H9 (cell line): ENCODE measurements at regions not wholly inside any gene's neighbourhood (a gene's known extent, or its start where the extent isn't known, plus 50 kb on each side); places are given as distances from the start of the nearest gene placed in this dataset.

Source experiments
- DNase-seq: peaks from one replicate; pipeline ENCODE4 v3.0.0-alpha.2; 2017
- H2AFZ ChIP-seq: one replicate; pipeline ENCODE4 v1.6.1; 2013; ENCODE audit warnings: mild to moderate bottlenecking, low read length, control low read depth, moderate library complexity
- H2AK5ac ChIP-seq: 2 replicates; pipeline ENCODE4 v1.6.1; 2013; ENCODE audit warnings: low read length, control low read depth, mixed read lengths; ENCODE audit not compliant: insufficient read length
- H2BK120ac ChIP-seq: one replicate; pipeline ENCODE4 v1.6.1; 2013; ENCODE audit warnings: low read depth, mild to moderate bottlenecking, low read length, control low read depth, inconsistent platforms; ENCODE audit not compliant: poor library complexity, severe bottlenecking
- H2BK12ac ChIP-seq: 2 replicates; pipeline ENCODE4 v1.6.1; 2013; ENCODE audit warnings: low read length, control low read depth, mixed read lengths, low read depth; ENCODE audit not compliant: insufficient read length
- H2BK15ac ChIP-seq: 2 replicates; pipeline ENCODE4 v1.6.1; 2013; ENCODE audit warnings: low read depth, low read length, control low read depth
- H2BK20ac ChIP-seq: one replicate; pipeline ENCODE4 v1.6.1; 2013; ENCODE audit warnings: low read depth, mild to moderate bottlenecking, low read length, control low read depth, inconsistent platforms; ENCODE audit not compliant: poor library complexity, severe bottlenecking
- H2BK5ac ChIP-seq: 2 replicates; pipeline ENCODE4 v1.6.1; 2013; ENCODE audit warnings: low read length, control low read depth, mixed read lengths; ENCODE audit not compliant: insufficient read length
- H3K14ac ChIP-seq: 2 replicates; pipeline ENCODE4 v1.6.1; 2013; ENCODE audit warnings: low read length, control low read depth; ENCODE audit not compliant: insufficient read depth
- H3K18ac ChIP-seq: 2 replicates; pipeline ENCODE4 v1.6.1; 2013; ENCODE audit warnings: low read depth, mild to moderate bottlenecking, mixed read lengths, low read length, control low read depth; ENCODE audit not compliant: insufficient read length
- H3K23ac ChIP-seq: 2 replicates; pipeline ENCODE4 v1.6.1; 2013; ENCODE audit warnings: low read length, control low read depth, mixed read lengths, low read depth; ENCODE audit not compliant: insufficient read length
- H3K23me2 ChIP-seq: 2 replicates; pipeline ENCODE4 v1.6.1; 2013; ENCODE audit warnings: low read depth, mild to moderate bottlenecking, mixed read lengths, low read length, control low read depth; ENCODE audit not compliant: insufficient read length, poor library complexity, severe bottlenecking
- H3K27ac ChIP-seq: 2 replicates; pipeline ENCODE4 v1.5.1; 2013; ENCODE audit warnings: low read length, control low read depth, mixed read lengths, low read depth; ENCODE audit not compliant: insufficient read length
- H3K27me3 ChIP-seq: 2 replicates; pipeline ENCODE4 v1.6.1; 2013; ENCODE audit warnings: low read length, control low read depth, inconsistent platforms; ENCODE audit not compliant: insufficient read depth
- H3K4ac ChIP-seq: 2 replicates; pipeline ENCODE4 v1.6.1; 2013; ENCODE audit warnings: low read depth, mild to moderate bottlenecking, control low read depth, inconsistent platforms, low read length, moderate library complexity
- H3K4me1 ChIP-seq: 2 replicates; pipeline ENCODE4 v1.6.1; 2013; ENCODE audit warnings: low read length, control low read depth, inconsistent platforms; ENCODE audit not compliant: insufficient read depth
- H3K4me2 ChIP-seq: 2 replicates; pipeline ENCODE4 v1.6.1; 2013; ENCODE audit warnings: low read length, control low read depth, mixed read lengths; ENCODE audit not compliant: insufficient read length, insufficient read depth
- H3K56ac ChIP-seq: 2 replicates; pipeline ENCODE4 v1.6.1; 2013; ENCODE audit warnings: low read depth, mild to moderate bottlenecking, mixed read lengths, low read length, control low read depth; ENCODE audit not compliant: insufficient read length
- H3K79me1 ChIP-seq: 2 replicates; pipeline ENCODE4 v1.6.1; 2013; ENCODE audit warnings: low read depth, mild to moderate bottlenecking, moderate library complexity, low read length, control low read depth, inconsistent platforms; ENCODE audit not compliant: insufficient read depth, poor library complexity, severe bottlenecking
- H3K79me2 ChIP-seq: 2 replicates; pipeline ENCODE4 v1.6.1; 2013; ENCODE audit warnings: low read length, control low read depth, inconsistent platforms; ENCODE audit not compliant: insufficient read depth
- H3K9ac ChIP-seq: 2 replicates; pipeline ENCODE4 v1.6.1; 2013; ENCODE audit warnings: low read length, control low read depth, mixed read lengths; ENCODE audit not compliant: insufficient read length; ENCODE audit errors: extremely low read depth
- H3K9me3 ChIP-seq: one replicate; pipeline ENCODE4 v1.6.1; 2013; ENCODE audit warnings: low read depth, low read length, inconsistent platforms; ENCODE audit not compliant: control insufficient read depth
- H3T11ph ChIP-seq: one replicate; pipeline ENCODE4 v1.6.1; 2013; ENCODE audit warnings: mild to moderate bottlenecking, low read length, control low read depth, inconsistent platforms
- H4K20me1 ChIP-seq: one replicate; pipeline ENCODE4 v1.6.1; 2013; ENCODE audit not compliant: control insufficient read depth, insufficient read length, insufficient read depth
- H4K5ac ChIP-seq: 2 replicates; pipeline ENCODE4 v1.6.1; 2013; ENCODE audit warnings: low read depth, mild to moderate bottlenecking, mixed read lengths, low read length, control low read depth; ENCODE audit not compliant: insufficient read length
- H4K8ac ChIP-seq: replicated peaks from 2 replicates; pipeline ENCODE4 v1.6.1; 2013; ENCODE audit warnings: low read length, control low read depth, mixed read lengths, low read depth; ENCODE audit not compliant: insufficient read length
- H4K91ac ChIP-seq: 2 replicates; pipeline ENCODE4 v1.6.1; 2013; ENCODE audit warnings: low read depth, mild to moderate bottlenecking, moderate library complexity, mixed read lengths, low read length, control low read depth; ENCODE audit not compliant: insufficient read length
- H3K27ac Mint-ChIP-seq, 3 experiments: 2 replicates in 2 of 3; 3 replicates in 1 of 3; pipeline ENCODE4 v1.8.0; 2020 to 2021; ENCODE audit warnings: mixed read lengths in 3 of 3, mild to moderate bottlenecking in 1 of 3, moderate library complexity in 1 of 3
- H3K27me3 Mint-ChIP-seq: 2 replicates; pipeline ENCODE4 v1.8.0; 2021; ENCODE audit warnings: low read depth, mild to moderate bottlenecking, moderate library complexity, mixed read lengths
- H3K36me3 Mint-ChIP-seq, 3 experiments: 2 replicates in 2 of 3; 3 replicates in 1 of 3; pipeline ENCODE4 v1.8.0; 2020 to 2021; ENCODE audit warnings: low read depth in 3 of 3, mixed read lengths in 3 of 3; ENCODE audit not compliant: insufficient read depth in 1 of 3
- H3K4me1 Mint-ChIP-seq, 2 experiments: 2 replicates each; pipeline ENCODE4 v1.8.0; 2020; ENCODE audit warnings: mixed read lengths in 2 of 2
- H3K4me3 Mint-ChIP-seq, 2 experiments: 2 replicates in 1 of 2; 3 replicates in 1 of 2; pipeline ENCODE4 v1.8.0; 2020 to 2021; ENCODE audit warnings: mild to moderate bottlenecking in 2 of 2, mixed read lengths in 2 of 2, moderate library complexity in 1 of 2
- H3K9me3 Mint-ChIP-seq, 2 experiments: 2 replicates in 1 of 2; 3 replicates in 1 of 2; pipeline ENCODE4 v1.8.0; 2020; ENCODE audit warnings: mild to moderate bottlenecking in 2 of 2, mixed read lengths in 2 of 2, moderate library complexity in 1 of 2
- WGBS: extraction: QIAGEN DNeasy Blood & Tissue Kit; methylation state at CpG from one replicate; pipeline ENCODE4 v1.1.7; 2013; ENCODE audit warnings: missing lambda C conversion rate, low lambda C conversion rate, mixed read lengths; ENCODE audit not compliant: insufficient read length; ENCODE audit errors: extremely low coverage; 5-methylcytosine and 5-hydroxymethylcytosine counted together
- TF ChIP-seq, protein P1 (sequence below): fragments of 200-600 bp; sonication (generic); conservative IDR thresholded peaks from 3 replicates; pipeline ENCODE4 v1.8.0; 2021; ENCODE audit warnings: antibody characterized with exemption, mild to moderate bottlenecking

DNA sequence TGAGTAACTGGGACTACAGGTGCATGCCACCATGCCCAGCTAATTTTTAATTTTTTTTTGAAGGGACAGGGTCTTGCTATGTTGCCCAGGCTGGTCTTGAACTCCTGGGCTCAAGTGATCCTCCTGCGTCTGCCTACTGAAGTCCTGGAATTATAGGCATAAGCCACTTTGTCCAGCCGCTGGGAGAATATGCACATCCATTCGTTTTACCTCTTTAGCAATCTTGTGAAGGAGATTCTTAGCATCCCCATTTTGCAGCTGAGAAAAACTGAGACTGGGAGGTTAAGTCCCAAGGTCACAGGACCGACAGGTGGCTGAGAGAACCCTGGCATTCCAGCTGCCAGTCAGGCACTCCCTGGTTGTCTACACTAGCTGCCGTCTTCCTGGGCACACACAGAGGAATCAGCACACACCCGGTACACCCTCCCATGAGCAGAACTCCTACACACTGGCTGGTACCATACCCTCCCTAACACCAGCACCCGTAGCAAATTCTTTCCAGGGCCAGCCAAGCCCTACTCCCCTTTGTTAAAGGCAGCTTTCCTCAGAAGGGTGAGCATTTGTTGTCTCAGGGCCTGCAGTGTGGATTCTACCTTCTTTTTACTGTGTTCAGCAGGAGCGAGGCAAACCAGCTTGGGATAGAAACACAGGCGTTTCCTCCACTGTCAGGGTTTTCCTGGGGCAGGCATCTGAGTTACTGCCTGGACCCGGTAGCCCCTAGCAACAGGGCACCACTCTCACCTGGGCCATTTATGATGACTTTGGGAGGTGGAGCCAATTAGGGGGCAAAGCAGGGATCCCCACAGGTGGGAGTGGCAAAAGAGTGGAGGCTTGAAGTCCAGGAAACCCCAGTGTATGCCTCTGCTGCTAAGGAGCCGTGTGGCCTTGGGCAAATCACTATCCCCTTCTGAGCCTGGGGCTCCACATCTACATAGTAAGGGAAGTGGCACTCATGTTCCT is 70.2 kb downstream of the IRF2BPL start:
- no peak overlapping the region for H3K23ac ChIP-seq
- H4K91ac ChIP-seq, result no peak overlapping the region
- H3K27me3 Mint-ChIP-seq, result no peaks in the 10 kb centered on the region
- no peak overlapping the region for H3K4me2 ChIP-seq
- H3K18ac ChIP-seq, result peak overlapping the region; percentile 10
- TF ChIP-seq, protein P1, sequence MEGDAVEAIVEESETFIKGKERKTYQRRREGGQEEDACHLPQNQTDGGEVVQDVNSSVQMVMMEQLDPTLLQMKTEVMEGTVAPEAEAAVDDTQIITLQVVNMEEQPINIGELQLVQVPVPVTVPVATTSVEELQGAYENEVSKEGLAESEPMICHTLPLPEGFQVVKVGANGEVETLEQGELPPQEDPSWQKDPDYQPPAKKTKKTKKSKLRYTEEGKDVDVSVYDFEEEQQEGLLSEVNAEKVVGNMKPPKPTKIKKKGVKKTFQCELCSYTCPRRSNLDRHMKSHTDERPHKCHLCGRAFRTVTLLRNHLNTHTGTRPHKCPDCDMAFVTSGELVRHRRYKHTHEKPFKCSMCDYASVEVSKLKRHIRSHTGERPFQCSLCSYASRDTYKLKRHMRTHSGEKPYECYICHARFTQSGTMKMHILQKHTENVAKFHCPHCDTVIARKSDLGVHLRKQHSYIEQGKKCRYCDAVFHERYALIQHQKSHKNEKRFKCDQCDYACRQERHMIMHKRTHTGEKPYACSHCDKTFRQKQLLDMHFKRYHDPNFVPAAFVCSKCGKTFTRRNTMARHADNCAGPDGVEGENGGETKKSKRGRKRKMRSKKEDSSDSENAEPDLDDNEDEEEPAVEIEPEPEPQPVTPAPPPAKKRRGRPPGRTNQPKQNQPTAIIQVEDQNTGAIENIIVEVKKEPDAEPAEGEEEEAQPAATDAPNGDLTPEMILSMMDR, result no peak
- no peaks in the 10 kb centered on the region; a peak in 1 of 7 replicates for H3K36me3 Mint-ChIP-seq
- H3K4me1 ChIP-seq, result peaks cover 21% of the 10 kb centered on the region; the same call in 1 of the 2 replicates
- peak overlapping the region in 1 of 2 experiments; percentile 20; a peak in 2 of 5 replicates for H3K4me3 Mint-ChIP-seq
- WGBS, result no CpG with 5 or more reads among the region's 11 CpGs
- no peak overlapping the region for H2BK12ac ChIP-seq
- no peak overlapping the region for H4K5ac ChIP-seq
- no peaks in the 10 kb centered on the region for H3K9me3 ChIP-seq
- H2BK20ac ChIP-seq, result no peak overlapping the region
- DNase-seq, result no peak
- H3K56ac ChIP-seq, result no peak overlapping the region
- H3K27ac ChIP-seq, result no peak overlapping the region
- no peak overlapping the region for H3K4ac ChIP-seq
- H3K27me3 ChIP-seq, result no peaks in the 10 kb centered on the region
- no peaks in the 10 kb centered on the region for H3K79me2 ChIP-seq
- no peaks in the 10 kb centered on the region for H4K20me1 ChIP-seq
- no peak overlapping the region for H2BK15ac ChIP-seq
- no peak overlapping the region for H3K9ac ChIP-seq
- no peaks in the 10 kb centered on the region; a peak in 1 of 5 replicates for H3K9me3 Mint-ChIP-seq
- no peak overlapping the region for H2BK5ac ChIP-seq
- no peak overlapping the region for H3T11ph ChIP-seq
- no peaks in the 10 kb centered on the region for H3K79me1 ChIP-seq
- H2AFZ ChIP-seq, result no peak overlapping the region
- peaks cover 8% of the 10 kb centered on the region for H3K23me2 ChIP-seq
- no peak overlapping the region for H3K14ac ChIP-seq
- H4K8ac ChIP-seq, result no peak overlapping the region
- no peak overlapping the region for H2AK5ac ChIP-seq
- H3K4me1 Mint-ChIP-seq, result peaks cover 71 to 76% of the 10 kb centered on the region in 2 experiments
- H2BK120ac ChIP-seq, result no peak overlapping the region
- H3K27ac Mint-ChIP-seq, result peak overlapping the region in 2 of 3 experiments; percentile 83 to 100; a peak in 5 of 7 replicates
